Suprapubic skin (tissue), 4 donors: ENCODE measurements at regions not wholly inside any gene's neighbourhood (a gene's known extent, or its start where the extent isn't known, plus 50 kb on each side); places are given as distances from the start of the nearest gene placed in this dataset.

Experiments used
- EP300 ChIP-seq: sonication (generic); formaldehyde crosslinking; IDR thresholded peaks from one replicate; pipeline ENCODE4 v1.6.1; 2017; ENCODE audit warnings: antibody characterized with exemption
- POLR2AphosphoS5 ChIP-seq, 3 donors: sonication (generic); formaldehyde crosslinking; IDR thresholded peaks; one replicate each; pipeline ENCODE4 v1.6.1; 2017; ENCODE audit warnings: antibody characterized with exemption in 3 of 3
- TF ChIP-seq, protein P1 (sequence below), 2 donors: fragments of 200-600 bp in 1 of 2; fragments of 450-650 bp in 1 of 2; sonication (generic) in 1 of 2; IDR thresholded peaks; one replicate each; pipeline ENCODE4 v1.5.1; 2016 to 2019; ENCODE audit warnings: antibody characterized with exemption in 2 of 2, mild to moderate bottlenecking in 1 of 2, moderate library complexity in 1 of 2

DNA sequence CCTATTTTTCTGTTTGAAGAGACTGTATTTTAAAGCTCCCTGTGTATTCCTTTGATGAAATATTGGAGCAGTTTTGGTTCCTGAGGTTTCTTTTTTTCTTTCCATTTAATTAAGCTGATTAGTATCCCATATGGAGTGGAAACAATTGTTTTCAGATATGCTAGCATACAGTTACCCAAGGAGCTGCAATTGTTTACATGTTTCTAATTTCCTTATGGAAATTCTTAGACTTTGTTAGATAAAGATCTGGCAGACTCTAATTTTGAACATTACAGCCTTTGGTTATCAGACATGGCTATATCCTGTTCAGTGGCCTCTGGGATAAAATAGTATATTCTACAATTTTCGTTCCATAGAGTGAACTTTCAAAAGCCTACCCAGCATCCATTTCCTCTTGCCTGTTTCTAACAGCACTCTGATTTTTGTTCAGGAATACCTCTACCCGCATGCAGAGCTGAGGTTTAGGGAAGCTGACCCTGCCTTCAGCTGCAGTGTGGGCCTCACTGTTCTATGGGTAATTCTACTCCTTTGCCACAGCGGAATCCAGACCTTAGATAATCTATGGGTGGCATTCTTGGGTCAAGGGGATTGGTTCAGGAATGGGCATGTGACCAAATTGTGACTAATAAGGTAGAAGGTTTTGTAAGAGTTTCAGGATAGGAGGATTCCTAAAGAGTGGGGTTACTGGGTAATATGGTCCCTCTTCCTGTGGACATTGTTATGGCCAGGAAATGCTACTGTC is 161.1 kb upstream of the ANKRD28 start:
- TF ChIP-seq, protein P1, sequence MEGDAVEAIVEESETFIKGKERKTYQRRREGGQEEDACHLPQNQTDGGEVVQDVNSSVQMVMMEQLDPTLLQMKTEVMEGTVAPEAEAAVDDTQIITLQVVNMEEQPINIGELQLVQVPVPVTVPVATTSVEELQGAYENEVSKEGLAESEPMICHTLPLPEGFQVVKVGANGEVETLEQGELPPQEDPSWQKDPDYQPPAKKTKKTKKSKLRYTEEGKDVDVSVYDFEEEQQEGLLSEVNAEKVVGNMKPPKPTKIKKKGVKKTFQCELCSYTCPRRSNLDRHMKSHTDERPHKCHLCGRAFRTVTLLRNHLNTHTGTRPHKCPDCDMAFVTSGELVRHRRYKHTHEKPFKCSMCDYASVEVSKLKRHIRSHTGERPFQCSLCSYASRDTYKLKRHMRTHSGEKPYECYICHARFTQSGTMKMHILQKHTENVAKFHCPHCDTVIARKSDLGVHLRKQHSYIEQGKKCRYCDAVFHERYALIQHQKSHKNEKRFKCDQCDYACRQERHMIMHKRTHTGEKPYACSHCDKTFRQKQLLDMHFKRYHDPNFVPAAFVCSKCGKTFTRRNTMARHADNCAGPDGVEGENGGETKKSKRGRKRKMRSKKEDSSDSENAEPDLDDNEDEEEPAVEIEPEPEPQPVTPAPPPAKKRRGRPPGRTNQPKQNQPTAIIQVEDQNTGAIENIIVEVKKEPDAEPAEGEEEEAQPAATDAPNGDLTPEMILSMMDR (IDR thresholded peaks at IDR 0.05) = no peak
- TF ChIP-seq POLR2AphosphoS5 (IDR thresholded peaks at IDR 0.05) (no peak), EP300 (no peak)
